GM21723 (cell line): ENCODE measurements at regions not wholly inside any gene's neighbourhood (a gene's known extent, or its start where the extent isn't known, plus 50 kb on each side); places are given as distances from the start of the nearest gene placed in this dataset.

ENCODE experiments used
- ATAC-seq: cut with Tn5 transposase; IDR thresholded peaks from one replicate; pipeline ENCODE4 v1.9.1; 2021; ENCODE audit warnings: mild to moderate bottlenecking, moderate library complexity; ENCODE audit not compliant: unreplicated experiment

DNA sequence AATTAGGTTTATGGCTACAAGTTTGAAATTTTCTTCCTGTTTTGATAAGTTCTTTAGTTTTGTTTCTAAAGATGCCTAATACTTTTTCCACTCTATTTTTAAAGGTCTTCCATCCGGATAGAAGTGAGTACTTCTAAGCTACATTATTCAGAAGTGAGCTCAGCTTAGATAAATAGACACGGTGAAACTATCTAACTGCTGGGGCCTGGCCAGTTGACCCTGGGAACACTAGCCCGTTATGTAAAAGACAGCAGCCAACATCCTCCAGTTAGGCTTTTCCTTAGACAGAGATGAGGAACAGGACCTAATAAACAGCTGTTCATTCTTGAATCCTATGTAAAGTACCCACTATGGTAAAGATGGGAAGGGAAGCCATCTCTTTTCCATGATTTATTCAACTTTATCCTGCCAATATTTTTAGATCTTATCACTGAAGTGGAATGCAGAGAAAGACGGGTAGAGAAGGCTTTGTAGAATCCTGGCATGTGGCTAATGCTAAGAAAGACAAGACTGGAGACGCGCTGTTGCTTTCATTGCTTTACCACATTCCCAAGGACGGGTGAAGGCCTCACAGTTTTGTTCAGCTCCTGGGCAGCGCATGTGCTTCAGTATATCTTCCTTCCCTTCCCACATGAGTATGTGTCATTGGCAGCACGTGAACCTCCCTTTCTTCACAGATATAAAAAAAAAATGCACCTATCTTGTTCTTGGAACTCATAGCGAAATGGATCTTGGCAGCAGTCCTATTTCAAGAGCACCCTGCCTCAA is 340.0 kb upstream of the MEOX2 start:
- ATAC-seq, result no peak

DNA sequence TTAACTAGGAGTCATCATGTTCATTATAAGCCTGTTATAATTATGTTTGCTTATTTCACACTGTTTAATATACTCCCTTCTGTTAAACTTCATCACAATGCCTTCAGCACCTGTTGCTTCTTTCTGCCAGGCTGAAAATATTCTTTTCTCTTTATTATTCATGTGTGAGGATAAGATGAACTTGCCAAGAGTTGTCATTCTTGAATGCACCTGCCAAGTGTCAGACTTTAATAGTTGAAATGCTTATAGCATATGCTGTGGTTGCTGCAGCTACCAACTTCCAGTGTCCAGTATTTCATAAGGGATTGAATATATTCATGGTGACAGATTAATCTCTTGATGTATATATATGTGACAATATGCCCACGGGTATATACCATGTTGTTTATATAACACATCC is 339.2 kb upstream of the MEOX2 start:
- no peak for ATAC-seq

DNA sequence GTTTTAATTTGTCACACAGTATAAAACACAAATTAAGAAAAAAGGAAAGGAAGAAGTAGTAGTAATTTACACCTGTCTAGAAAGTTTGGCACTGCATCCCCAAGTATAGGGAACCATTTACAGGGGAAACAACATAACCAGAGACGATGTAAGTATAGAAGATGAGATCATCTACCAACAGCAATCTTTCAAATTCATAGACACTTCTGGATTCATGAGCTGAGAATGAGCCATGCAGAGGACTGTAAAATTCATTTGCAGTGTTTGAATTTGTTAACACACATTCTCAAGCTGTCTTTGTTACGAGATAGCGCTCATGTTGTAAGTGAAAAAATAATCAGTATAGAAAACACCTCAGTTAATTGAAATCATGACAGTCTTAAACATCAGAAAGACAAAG is 337.0 kb upstream of the MEOX2 start:
- no peak for ATAC-seq

DNA sequence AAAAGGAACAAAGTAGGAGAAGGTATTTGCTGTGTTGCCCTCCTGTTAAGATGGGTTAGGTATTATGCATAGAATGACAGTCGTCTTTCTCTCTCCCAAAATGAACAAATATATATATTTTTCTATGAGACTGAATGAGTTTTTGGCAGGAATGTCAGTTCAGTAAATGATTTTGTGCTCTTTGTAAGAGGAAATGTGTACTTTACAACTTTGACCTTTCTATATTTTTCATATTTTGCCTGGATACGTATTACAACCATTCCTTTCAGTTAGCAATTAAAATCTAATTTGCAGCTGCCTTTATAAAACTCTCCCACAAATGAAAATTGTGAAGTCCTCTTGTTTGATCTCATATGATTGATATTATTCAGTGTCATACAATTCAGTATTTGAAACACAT is 336.6 kb upstream of the MEOX2 start:
- ATAC-seq, result no peak

DNA sequence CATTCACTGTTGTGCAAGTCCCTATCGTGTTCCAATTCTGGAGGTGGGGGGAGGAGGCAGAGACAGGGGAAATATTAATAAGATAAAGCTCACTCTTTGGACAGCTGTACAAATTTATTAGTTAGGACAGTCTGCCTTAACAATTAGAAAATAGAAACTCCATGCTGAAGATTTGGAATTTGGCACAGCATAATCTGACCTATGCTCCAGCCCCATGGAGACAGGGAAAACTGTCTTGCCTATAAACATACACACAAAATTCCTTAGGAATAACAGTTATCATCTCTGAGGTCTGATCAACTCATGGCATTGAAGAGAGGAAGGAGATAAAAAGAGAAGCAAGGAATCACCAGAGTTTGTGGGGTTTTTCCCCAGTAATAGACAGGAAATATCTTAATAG is 335.4 kb upstream of the MEOX2 start:
- no peak for ATAC-seq

DNA sequence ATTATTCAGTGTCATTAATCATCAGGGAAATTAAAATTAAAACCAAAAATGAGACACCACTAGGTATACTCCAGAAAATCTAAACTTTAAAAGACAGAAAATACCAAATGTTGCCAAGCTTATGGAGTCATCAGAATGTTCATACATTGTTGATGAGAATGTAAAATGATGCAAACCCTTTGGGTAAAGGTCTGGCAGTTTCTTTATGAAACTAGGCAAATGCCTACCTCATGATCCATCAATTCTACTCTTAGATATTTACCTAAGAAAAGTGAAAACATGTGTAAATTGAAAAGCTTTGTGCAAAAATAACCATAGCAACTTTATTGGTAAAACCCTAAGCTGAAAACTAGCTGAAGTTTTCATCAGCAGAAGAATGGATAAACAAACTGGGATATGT is 329.5 kb upstream of the MEOX2 start:
- no peak for ATAC-seq

DNA sequence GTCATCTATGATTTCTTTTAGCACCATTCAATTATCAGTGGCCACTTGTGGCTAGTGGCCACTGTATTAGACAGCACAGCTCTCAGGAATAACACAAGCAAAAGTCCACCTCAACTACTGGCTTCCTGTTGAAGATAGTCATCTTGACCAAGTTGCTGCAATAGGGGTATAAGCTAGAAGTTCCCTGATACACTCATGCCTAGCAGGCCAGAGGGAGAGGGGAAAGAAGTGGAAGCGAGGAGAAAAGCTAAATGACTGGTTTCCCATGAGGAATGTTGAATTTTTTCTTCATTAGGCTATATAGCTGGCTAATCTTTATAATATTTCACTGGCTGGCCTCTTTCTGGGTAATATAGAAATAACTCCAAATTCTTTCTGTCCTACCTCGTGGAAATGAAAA is 327.5 kb upstream of the MEOX2 start:
- ATAC-seq, result no peak

DNA sequence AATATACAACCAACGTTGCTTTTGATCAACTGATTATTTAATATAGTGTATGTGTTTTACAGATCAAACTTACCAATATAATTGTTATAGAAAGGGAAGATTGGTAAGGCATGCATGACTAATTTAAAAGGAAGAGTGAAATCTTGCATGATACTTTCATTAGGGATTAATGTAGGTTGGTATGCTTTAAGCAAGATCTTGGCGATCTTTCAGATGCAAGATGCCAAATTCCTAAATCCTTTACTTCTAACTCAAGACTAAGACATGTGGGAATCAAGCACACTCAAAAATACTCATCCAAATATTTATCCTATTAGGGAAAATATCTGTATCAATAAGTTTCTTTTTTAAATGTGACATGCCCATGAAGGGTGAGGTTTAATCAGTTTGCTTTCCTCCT is 321.4 kb upstream of the MEOX2 start:
- no peak for ATAC-seq

DNA sequence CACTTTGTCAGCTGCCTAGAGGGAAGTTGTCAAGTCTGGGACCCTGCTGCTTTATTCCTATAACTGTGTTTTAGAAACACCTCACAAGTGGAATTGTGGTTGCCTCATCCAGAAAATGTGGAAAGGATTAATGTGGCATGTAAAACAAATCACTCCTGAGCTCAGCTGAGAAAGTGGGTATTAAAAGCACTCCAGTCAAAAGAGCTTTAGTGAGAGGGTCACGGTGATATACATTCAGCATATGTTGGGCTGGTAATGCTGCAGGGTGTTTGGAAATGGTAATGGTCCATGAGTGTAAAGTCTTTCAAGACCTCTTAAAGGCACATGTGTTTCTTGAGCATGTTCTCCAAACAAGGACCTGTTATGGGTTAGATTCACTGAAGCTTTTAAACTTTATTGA is 318.2 kb upstream of the MEOX2 start:
- ATAC-seq, result no peak

DNA sequence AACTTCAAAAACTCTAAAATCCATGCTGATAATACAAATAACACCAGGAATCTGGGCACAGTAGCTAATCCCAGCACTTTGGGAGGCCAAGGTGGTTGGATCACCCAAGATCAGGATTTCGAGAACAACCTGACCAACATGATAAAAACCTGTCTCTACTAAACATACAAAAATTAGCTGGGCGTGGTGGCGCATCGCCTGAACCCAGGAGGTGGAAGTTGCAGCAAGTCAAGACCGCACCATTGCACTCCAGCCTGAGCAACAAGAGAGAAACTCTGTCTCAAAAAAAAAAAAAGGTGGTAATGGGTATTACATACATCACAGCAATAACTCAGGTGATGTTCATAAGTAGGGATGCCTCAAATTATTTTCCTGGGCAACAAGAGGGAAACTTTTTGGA is 315.0 kb upstream of the MEOX2 start:
- no peak for ATAC-seq

DNA sequence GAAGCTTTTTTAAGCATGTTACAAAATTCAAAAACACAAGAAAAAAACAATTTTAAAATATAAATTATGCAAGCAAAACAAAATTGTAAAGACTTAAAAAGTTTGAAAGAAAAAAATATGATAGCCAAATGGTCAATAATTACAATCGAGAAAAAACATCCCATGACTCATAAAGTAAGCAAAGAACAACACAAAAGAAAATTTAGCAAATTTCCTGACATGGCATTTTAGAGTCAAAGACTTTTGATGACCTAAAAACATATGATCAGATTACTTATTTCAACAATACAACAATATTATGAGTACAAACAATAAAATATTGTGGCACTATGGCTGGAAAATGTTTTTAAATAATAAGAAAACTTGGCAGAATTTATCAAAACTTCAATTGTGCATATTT is 312.1 kb upstream of the MEOX2 start:
- no peak for ATAC-seq

DNA sequence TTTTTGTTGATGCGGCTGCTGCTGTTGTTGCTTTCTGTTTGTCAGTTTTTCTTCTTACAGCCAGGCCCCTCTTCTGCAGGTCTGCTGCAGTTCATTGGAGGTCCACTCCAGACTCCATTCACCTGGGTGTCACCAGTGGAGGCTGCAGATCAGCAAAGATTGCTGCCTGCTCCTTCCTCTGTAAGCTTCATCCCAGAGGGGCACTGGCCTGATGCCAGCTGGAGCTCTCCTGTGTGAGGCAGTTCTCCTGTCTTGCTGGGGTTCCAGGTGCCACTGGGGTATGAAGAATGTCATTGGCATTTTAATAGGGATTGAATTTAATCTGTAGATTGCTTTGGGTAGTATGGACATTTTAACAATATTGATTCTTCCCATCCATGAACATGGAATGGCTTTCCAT is 308.5 kb upstream of the MEOX2 start:
- no peak for ATAC-seq

DNA sequence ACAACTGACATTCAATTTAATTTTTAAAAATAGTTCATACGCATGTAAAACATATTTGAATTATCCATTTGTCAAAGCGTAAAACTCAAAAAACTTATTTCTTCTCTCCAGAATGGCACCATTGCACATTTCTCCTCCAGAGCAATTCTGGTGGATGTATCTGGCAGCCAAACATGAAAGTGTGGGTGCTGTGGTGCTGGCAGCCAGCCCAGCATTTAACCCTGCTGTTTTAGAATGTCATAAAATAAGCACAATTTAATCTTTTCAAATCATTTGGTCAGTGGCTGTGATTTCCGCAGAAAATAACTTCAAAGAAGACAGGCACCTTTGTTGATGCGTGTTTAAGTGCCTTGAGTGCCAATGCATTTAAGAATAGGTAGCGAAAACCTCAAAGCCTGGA is 302.7 kb upstream of the MEOX2 start:
- no peak for ATAC-seq

DNA sequence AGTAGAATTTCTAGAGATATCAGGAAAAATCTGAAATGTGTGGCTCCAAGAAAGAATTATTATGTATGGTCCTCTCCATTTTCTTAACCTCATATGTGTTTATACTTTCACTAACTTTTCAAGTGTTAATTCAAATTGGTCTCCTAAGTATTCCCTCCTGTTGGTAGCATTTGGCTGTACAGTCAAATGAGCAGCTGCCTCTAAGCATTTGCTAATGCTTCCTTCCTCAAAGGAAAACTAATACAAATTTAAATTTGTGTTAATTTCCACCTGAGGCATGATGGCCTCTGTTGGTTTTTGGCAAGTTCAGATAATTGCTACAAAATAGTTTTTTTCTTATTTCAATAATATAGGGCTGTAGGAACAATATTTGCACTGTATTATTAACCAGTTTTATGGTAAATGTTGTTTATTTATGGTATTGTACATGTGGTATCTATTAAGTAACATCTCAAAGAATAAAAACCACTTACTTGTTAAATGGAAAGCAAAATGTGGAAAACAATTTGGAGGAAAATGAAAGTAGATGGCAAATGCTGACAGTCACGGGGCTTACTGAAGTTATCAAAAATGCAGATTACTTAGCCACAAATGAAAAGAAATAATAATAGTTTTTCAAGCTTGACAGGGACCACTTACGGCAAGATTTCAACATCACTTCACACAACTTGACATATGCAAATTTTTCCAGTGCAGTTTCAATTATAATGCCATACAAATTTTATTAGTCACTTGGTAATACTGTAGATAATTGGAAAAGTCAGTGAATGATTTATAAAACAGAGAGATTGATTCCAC is 299.3 kb upstream of the MEOX2 start:
- ATAC-seq, result no peak

DNA sequence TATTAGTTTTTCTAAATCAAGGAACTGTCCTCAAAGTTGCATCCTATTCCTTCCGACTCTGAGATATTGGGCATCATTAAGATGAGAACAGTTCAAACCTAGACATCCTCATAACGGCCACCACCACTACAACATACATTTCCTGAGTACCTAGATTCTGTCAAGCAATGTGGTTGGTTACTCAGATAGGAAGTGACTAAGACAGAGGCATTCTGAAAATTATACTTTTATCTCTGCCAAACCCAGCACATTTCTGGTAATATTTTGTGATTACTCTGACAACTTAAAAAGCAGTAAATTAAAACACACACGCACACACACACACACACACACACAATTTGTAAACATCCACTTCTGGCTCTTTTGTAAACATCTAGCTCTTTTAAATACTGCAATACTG is 291.2 kb upstream of the MEOX2 start:
- no peak for ATAC-seq

DNA sequence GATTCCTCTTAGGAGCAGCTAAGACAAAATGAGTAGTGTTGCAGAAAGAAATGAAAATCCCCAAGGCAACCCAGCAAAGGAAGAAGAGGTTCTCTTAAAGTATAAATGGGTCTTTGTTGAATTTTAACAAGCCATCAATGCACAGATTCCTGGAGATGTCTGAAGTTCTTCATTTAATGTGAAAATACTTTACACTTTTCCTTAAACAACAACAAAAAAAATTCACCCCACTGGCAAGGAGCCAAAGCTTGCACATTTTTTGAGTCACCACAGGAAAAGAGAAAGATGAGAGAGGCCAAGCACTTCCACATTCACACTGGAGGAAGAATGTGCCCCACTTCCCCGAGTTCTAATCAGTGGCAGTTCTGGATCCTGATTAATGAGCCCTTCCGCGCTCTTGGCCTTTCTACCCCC is 286.4 kb upstream of the MEOX2 start:
- ATAC-seq, result no peak

DNA sequence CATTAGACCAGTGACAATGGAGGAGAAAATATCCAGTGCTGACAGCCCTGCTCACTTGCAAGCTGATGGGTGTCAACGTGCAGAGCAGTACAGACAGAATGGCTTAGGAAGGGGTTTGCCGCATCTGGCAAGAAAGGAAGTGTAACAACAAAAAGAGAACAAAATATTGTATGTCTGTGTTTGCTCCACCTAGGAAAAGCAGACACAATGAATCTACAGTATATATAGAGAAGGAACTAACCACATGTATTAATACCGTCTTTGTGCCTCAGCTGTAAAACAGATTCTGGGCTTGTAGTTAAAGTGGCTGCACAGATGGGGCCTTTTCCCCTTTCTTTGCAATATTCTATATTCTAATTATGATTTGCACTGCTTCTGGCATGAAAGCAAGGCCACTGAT is 281.1 kb upstream of the MEOX2 start:
- ATAC-seq, result no peak

DNA sequence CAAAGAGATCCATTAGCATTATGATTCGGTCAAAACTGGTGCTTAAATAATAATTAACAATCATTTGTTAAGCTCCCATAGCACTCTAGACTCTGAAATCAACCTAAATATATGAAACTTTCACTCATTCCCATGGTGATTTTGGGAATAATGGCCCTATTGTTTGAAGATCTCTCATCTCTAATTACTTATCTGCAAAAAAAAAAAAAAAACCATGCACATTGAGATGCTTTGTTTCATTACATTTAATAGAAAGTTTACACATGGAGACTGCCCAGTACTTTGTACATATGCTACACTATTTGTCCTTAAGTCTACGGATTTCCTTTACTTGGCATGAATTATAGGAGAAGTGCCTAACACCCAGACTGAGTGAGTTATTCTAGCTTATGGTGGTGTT is 280.6 kb upstream of the MEOX2 start:
- no peak for ATAC-seq

DNA sequence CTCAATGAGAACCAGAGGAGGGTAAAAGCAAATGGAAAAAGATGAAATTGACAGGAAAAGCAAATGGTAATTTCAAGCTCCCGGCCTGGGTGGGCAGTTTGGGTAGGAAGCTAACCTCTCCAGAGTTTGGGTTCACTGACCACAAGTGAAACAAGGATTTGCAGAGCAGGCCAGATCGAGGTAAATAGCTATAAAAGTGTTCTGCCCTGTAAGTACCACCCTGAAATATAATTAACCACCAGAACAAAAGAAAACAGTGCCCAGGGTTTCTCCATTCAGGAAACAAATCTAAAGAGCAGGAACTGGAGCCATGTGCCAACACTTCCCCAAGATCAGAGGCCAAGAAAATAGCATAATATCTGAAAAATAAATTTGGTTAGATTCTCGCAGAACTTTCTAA is 276.7 kb upstream of the MEOX2 start:
- no peak for ATAC-seq

DNA sequence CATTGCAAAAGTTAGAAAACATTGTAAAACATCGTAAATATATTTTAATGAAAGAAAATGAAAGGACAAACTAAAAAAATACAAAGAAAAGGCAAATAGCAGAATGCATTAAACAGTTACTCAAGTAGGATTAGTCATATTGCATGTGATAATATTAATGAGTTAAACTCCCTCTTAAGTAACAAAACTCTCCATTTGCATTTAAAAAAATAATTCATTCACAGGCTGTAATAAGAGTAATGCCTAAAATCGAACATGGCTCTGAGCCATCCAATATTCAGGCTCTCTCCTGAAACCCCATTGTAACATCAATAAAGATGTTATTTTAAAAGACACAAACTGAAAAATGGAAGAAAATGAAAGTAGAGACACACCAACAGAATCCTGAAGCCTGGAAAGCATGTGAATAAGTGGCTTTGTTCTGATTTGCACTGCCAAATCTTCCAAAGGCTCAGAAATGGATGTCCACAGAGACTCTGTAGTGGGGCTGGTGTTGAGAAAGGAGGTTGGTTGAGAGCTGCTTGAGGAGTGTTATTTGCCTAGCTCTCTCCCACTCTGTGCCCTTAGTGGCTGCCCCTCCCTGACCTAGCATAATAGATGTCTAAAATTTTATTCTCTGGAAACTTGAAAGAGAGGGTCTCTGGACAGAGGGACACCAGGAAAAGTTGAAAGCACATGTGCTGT is 268.3 kb upstream of the MEOX2 start:
- ATAC-seq, result no peak

DNA sequence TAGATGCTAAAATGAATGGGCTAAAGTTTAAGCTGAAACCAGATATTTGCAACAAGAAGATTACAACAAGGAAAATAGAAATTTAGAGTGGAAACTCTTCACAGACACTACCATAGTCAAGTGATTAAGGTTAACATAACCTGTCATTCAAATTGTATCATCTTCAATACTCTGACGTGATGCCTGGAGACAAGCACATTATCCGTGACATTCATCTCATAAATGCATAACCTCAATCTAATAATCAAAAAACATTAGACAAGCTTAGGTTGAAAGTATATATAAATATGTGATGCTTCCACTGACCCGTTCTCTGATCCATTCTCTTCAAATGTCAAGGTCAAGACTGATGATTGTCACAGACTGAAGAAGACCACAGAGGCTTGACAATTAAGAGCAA is 263.8 kb upstream of the MEOX2 start:
- no peak for ATAC-seq

DNA sequence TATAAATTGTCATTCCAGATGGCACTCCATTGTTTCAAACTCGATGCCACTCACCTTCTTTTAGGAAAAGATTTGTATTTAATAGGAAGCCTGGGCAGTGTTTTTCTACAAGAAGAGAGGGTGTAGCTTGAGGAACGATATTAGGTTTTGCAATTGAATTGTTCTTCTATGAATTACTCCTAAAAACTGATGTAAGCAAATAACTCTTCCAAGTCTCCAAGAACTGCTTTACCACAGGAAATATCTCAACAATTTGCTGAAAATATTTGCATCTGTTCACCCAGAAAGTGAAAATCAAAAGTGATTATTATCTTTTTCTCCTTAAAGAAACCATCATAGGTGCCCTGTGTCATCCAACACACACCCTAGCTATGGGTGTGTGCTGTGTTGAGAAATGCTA is 261.3 kb upstream of the MEOX2 start:
- ATAC-seq, result no peak
